ENCODE measurements at regions not wholly inside any gene's neighbourhood (a gene's known extent, or its start where the extent isn't known, plus 50 kb on each side); places are given as distances from the start of the nearest gene placed in this dataset.

DNA sequence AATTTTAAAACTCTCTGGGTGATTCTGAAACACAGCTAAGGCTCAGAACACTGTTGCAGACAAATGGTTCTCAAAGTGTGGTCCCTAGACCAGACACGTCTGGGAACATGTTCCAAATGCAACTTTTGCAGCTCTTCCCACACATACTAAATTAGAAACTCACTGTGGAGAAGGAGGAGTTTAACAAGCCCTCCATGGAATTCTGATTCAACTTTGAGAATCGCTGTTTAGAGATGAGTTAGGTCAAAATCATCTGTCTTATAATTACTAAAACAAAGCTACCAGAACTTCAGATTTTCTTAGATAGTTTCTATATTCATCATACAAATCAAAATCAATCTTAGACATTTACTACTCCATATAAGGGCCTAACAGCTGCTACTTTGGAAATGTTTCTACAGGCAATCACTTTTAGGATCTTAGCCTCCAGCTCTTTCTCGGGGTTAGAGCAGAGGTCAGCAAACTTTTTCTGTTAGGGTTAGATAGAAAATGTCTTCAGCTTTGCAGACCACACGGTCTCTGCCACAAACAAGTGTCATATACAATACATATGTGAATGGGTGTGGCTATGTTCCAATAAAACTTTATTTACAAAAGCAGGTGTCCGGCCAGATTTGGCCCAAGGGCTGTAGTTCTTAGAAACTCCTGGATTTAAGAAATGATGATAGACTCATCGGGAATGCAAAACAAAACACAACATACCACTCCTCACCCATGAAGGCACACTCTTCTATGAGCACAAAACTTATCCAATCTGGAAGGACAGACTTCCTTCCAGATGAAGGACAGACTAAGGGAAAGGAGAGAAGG is 50.0 kb upstream of the ARHGAP18 start:
- Histone ChIP-seq H3K36me3 (ENCODE audit: insufficient read depth, low read length, poor library complexity, severe bottlenecking) (no peaks in the 10 kb centered on the region), H3K27ac (ENCODE audit: low read depth, low read length, poor library complexity, severe bottlenecking) (no peak overlapping the region), H3K27me3 (replicated peaks; ENCODE audit: insufficient read depth, low read depth, low read length, poor library complexity) (no peaks in the 10 kb centered on the region), H3K4me3 (ENCODE audit: low read depth, low read length, poor library complexity, severe bottlenecking) (no peak overlapping the region), H3K4me1 (ENCODE audit: insufficient read depth, low read length, poor library complexity, severe bottlenecking) (peaks cover 8% of the 10 kb centered on the region), H3K9me3 (ENCODE audit: low read depth, low read length, poor library complexity, severe bottlenecking) (no peaks in the 10 kb centered on the region)
- no TSS peak for BruUV-seq (replicated peaks)
- intact Hi-C loops (cut with micrococcal nuclease; ENCODE audit: unreplicated experiment) = no loop called here
- TF ChIP-seq, protein P1, sequence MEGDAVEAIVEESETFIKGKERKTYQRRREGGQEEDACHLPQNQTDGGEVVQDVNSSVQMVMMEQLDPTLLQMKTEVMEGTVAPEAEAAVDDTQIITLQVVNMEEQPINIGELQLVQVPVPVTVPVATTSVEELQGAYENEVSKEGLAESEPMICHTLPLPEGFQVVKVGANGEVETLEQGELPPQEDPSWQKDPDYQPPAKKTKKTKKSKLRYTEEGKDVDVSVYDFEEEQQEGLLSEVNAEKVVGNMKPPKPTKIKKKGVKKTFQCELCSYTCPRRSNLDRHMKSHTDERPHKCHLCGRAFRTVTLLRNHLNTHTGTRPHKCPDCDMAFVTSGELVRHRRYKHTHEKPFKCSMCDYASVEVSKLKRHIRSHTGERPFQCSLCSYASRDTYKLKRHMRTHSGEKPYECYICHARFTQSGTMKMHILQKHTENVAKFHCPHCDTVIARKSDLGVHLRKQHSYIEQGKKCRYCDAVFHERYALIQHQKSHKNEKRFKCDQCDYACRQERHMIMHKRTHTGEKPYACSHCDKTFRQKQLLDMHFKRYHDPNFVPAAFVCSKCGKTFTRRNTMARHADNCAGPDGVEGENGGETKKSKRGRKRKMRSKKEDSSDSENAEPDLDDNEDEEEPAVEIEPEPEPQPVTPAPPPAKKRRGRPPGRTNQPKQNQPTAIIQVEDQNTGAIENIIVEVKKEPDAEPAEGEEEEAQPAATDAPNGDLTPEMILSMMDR (conservative IDR thresholded peaks at IDR 0.05; ENCODE audit: low read depth, low read length) = no peak
- ChIA-PET POLR2A (ENCODE audit: low non-redundant PET) (no interaction called here), CTCF (interaction anchor here (0.5 kb wide), 1 partner anchor 1180 kb away, joined by 3 read pairs; no protein-coding TSS in a partner anchor)
- DNase-seq (ENCODE audit: low spot score) = no peak
